Neural cell (in vitro differentiated cells): ENCODE measurements at regions not wholly inside any gene's neighbourhood (a gene's known extent, or its start where the extent isn't known, plus 50 kb on each side); places are given as distances from the start of the nearest gene placed in this dataset.

Experiments used
- H2AFZ ChIP-seq: fragments of 200-600, 300-800 bp; sonication (generic), shearing (Covaris generic); 2 replicates; pipeline ENCODE4 v1.6.0; 2014; ENCODE audit warnings: low read depth, mild to moderate bottlenecking, antibody characterized with exemption, low read length, moderate library complexity
- H3F3A ChIP-seq: fragments of 200-600 bp; shearing (Covaris generic); 2 replicates; pipeline ENCODE4 v1.6.1; 2016; ENCODE audit warnings: mild to moderate bottlenecking, moderate library complexity, mixed read lengths, antibody characterized with exemption, low read length; ENCODE audit not compliant: insufficient read depth, poor library complexity, severe bottlenecking
- H3K27ac ChIP-seq: fragments of 200-600, 300-800 bp; sonication (generic), shearing (Covaris generic); 2 replicates; pipeline ENCODE4 v1.5.1; 2014; ENCODE audit warnings: mild to moderate bottlenecking, low read length, moderate library complexity
- H3K27me3 ChIP-seq: fragments of 300-800, 200-600 bp; sonication (generic), shearing (Covaris generic); 2 replicates; pipeline ENCODE4 v1.6.0; 2014; ENCODE audit warnings: mild to moderate bottlenecking, low read depth, low read length, moderate library complexity; ENCODE audit not compliant: insufficient read depth
- H3K36me3 ChIP-seq: fragments of 300-800, 200-600 bp; sonication (generic), shearing (Covaris generic); 2 replicates; pipeline ENCODE4 v1.5.1; 2014; ENCODE audit warnings: mild to moderate bottlenecking, antibody characterized with exemption, low read length, moderate library complexity; ENCODE audit not compliant: insufficient read depth
- H3K4me2 ChIP-seq: fragments of 300-800, 200-600 bp; sonication (generic), shearing (Covaris generic); 2 replicates; pipeline ENCODE4 v1.6.0; 2014; ENCODE audit warnings: mild to moderate bottlenecking, low read length
- H3K4me3 ChIP-seq: fragments of 300-800, 200-600 bp; sonication (generic), shearing (Covaris generic); 2 replicates; pipeline ENCODE4 v1.5.1; 2014; ENCODE audit warnings: mild to moderate bottlenecking, low read length, moderate library complexity
- H3K79me2 ChIP-seq: fragments of 200-600 bp; shearing (Covaris generic); replicated peaks from 2 replicates; pipeline ENCODE4 v1.6.0; 2014; ENCODE audit warnings: mild to moderate bottlenecking, low read length, moderate library complexity; ENCODE audit not compliant: insufficient read depth
- H3K9ac ChIP-seq: fragments of 300-800, 200-600 bp; sonication (generic), shearing (Covaris generic); 2 replicates; pipeline ENCODE4 v1.6.1; 2016; ENCODE audit warnings: mild to moderate bottlenecking, low read length, mixed read lengths
- H3K9me2 ChIP-seq: fragments of 200-600 bp; shearing (Covaris generic); 2 replicates; pipeline ENCODE4 v1.6.1; 2016; ENCODE audit warnings: mild to moderate bottlenecking, low read length, mixed read lengths; ENCODE audit not compliant: insufficient read depth
- H3K9me3 ChIP-seq: fragments of 200-600, 300-800 bp; sonication (generic), shearing (Covaris generic); 2 replicates; pipeline ENCODE4 v1.6.1; 2016; ENCODE audit warnings: mild to moderate bottlenecking, mixed run types, low read length, moderate library complexity, mixed read lengths
- H4K20me1 ChIP-seq: fragments of 200-600 bp; shearing (Covaris generic); 2 replicates; pipeline ENCODE4 v1.6.1; 2016; ENCODE audit warnings: mild to moderate bottlenecking, mixed run types; ENCODE audit not compliant: insufficient read depth
- CTCF ChIP-seq: fragments of 450-650 bp; IDR thresholded peaks from 2 replicates; pipeline ENCODE4 v1.5.1; 2014; ENCODE audit warnings: antibody characterized with exemption, mild to moderate bottlenecking, moderate library complexity; ENCODE audit not compliant: poor library complexity, severe bottlenecking
- EP300 ChIP-seq: fragments of 450-650 bp; conservative IDR thresholded peaks from 2 replicates; pipeline ENCODE4 v1.6.1; 2014; ENCODE audit warnings: antibody characterized with exemption, mild to moderate bottlenecking, moderate library complexity; ENCODE audit not compliant: poor library complexity, severe bottlenecking
- EZH2 ChIP-seq: fragments of 200-600, 300-800 bp; shearing (Covaris generic), sonication (generic); IDR thresholded peaks from 2 replicates; pipeline ENCODE4 v1.6.1; 2014; ENCODE audit warnings: antibody characterized with exemption, low read length, borderline replicate concordance, mild to moderate bottlenecking; ENCODE audit not compliant: insufficient read depth, poor library complexity, severe bottlenecking
- MXI1 ChIP-seq: fragments of 450-650 bp; conservative IDR thresholded peaks from 2 replicates; pipeline ENCODE4 v1.6.1; 2014; ENCODE audit warnings: antibody characterized with exemption, mild to moderate bottlenecking; ENCODE audit not compliant: poor library complexity, severe bottlenecking
- POLR2AphosphoS5 ChIP-seq: IDR thresholded peaks from 2 replicates; pipeline ENCODE4 v1.6.1; 2012
- RAD21 ChIP-seq: fragments of 450-650 bp; conservative IDR thresholded peaks from 2 replicates; pipeline ENCODE4 v1.6.1; 2014; ENCODE audit warnings: antibody characterized with exemption, mild to moderate bottlenecking, moderate library complexity
- REST ChIP-seq: IDR thresholded peaks from 2 replicates; pipeline ENCODE4 v1.6.1; 2012; ENCODE audit warnings: borderline replicate concordance
- SMC3 ChIP-seq: fragments of 450-650 bp; conservative IDR thresholded peaks from 2 replicates; pipeline ENCODE4 v1.6.1; 2014; ENCODE audit warnings: antibody characterized with exemption, mild to moderate bottlenecking, moderate library complexity; ENCODE audit not compliant: poor library complexity
- TAF1 ChIP-seq: IDR thresholded peaks from 2 replicates; pipeline ENCODE4 v1.6.1; 2012; ENCODE audit warnings: low read depth

GRCh38 chr3:106635826-106636225 lies 741.4 kb upstream of the CCDC54 start:
- TF ChIP-seq CTCF (no peak), EZH2 (no peak), MXI1 (no peak), RAD21 (no peak), SMC3 (no peak), EP300 (no peak), REST (no peak), TAF1 (no peak), POLR2AphosphoS5 (no peak)
- H3K27me3 ChIP-seq: no peaks in the 10 kb centered on the region
- H3K9me3 ChIP-seq: no peaks in the 10 kb centered on the region
- no peak overlapping the region for H2AFZ ChIP-seq
- no peaks in the 10 kb centered on the region for H3K36me3 ChIP-seq
- H3F3A ChIP-seq: no peaks in the 10 kb centered on the region
- no peak overlapping the region for H3K4me3 ChIP-seq
- H3K4me2 ChIP-seq: no peak overlapping the region
- no peaks in the 10 kb centered on the region for H3K79me2 ChIP-seq
- H3K9me2 ChIP-seq: no peaks in the 10 kb centered on the region
- no peak overlapping the region for H3K27ac ChIP-seq
- H3K9ac ChIP-seq: no peak overlapping the region
- no peaks in the 10 kb centered on the region for H4K20me1 ChIP-seq

- Histone ChIP-seq H3K79me2 (no peaks in the 10 kb centered on the region), H3K27ac (no peak overlapping the region), H3K4me2 (no peak overlapping the region), H4K20me1 (no peaks in the 10 kb centered on the region), H2AFZ (no peak overlapping the region), H3K9ac (no peak overlapping the region), H3K9me2 (no peaks in the 10 kb centered on the region), H3K9me3 (no peaks in the 10 kb centered on the region), H3K36me3 (no peaks in the 10 kb centered on the region), H3K4me3 (no peak overlapping the region), H3K27me3 (no peaks in the 10 kb centered on the region), H3F3A (no peaks in the 10 kb centered on the region)
- TF ChIP-seq SMC3 (no peak), REST (no peak), EZH2 (no peak), EP300 (no peak), TAF1 (no peak), RAD21 (no peak), MXI1 (no peak), CTCF (no peak), POLR2AphosphoS5 (no peak)
Observed at GRCh38 chr3:106640353-106640752, 736.9 kb upstream of the CCDC54 start.
